ENCODE measurements at regions not wholly inside any gene's neighbourhood (a gene's known extent, or its start where the extent isn't known, plus 50 kb on each side); places are given as distances from the start of the nearest gene placed in this dataset.

- no peak overlapping the region for H3K4me3 Mint-ChIP-seq
- 91 to 94% methylated on average over 3 of the region's 3 CpGs for WGBS, 2 experiments (ENCODE audit: insufficient coverage in 1 of 2, insufficient read length in 1 of 2)
- Histone ChIP-seq H3K9ac (ENCODE audit: extremely low read depth, low read length, poor library complexity, severe bottlenecking) (no peak overlapping the region), H3K4me1 (ENCODE audit: control insufficient read depth, insufficient read depth, low read length) (peaks cover 2% of the 10 kb centered on the region), H3K27me3 (ENCODE audit: control insufficient read depth, insufficient read depth, low read length, poor library complexity, severe bottlenecking) (no peaks in the 10 kb centered on the region), H3K27ac (ENCODE audit: low read depth, low read length) (no peak overlapping the region), H3K9me3 (ENCODE audit: control insufficient read depth, low read length) (no peaks in the 10 kb centered on the region), H3K4me3 (ENCODE audit: low read length) (no peak overlapping the region), H3K36me3 (ENCODE audit: control insufficient read depth, insufficient read depth, low read length) (no peaks in the 10 kb centered on the region)
- H3K36me3 Mint-ChIP-seq (ENCODE audit: low read depth) = no peaks in the 10 kb centered on the region
- DNase-seq = no peak
- H3K27ac Mint-ChIP-seq = no peak overlapping the region
- H3K4me1 Mint-ChIP-seq = peaks cover 10% of the 10 kb centered on the region
- TF ChIP-seq, protein P1, sequence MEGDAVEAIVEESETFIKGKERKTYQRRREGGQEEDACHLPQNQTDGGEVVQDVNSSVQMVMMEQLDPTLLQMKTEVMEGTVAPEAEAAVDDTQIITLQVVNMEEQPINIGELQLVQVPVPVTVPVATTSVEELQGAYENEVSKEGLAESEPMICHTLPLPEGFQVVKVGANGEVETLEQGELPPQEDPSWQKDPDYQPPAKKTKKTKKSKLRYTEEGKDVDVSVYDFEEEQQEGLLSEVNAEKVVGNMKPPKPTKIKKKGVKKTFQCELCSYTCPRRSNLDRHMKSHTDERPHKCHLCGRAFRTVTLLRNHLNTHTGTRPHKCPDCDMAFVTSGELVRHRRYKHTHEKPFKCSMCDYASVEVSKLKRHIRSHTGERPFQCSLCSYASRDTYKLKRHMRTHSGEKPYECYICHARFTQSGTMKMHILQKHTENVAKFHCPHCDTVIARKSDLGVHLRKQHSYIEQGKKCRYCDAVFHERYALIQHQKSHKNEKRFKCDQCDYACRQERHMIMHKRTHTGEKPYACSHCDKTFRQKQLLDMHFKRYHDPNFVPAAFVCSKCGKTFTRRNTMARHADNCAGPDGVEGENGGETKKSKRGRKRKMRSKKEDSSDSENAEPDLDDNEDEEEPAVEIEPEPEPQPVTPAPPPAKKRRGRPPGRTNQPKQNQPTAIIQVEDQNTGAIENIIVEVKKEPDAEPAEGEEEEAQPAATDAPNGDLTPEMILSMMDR (conservative IDR thresholded peaks at IDR 0.05) = no peak
- H3K9me3 Mint-ChIP-seq = no peaks in the 10 kb centered on the region
- H3K27me3 Mint-ChIP-seq (ENCODE audit: insufficient read depth) = no peaks in the 10 kb centered on the region
Observed at GRCh38 chr1:215457213-215457612, 109.9 kb upstream of the KCTD3 start.

GRCh38 chr1:215458104-215458503 is 109.0 kb upstream of the KCTD3 start:
- Mint-ChIP-seq H3K27ac (no peak overlapping the region), H3K4me1 (peaks cover 10% of the 10 kb centered on the region), H3K27me3 (ENCODE audit: insufficient read depth) (no peaks in the 10 kb centered on the region), H3K36me3 (ENCODE audit: low read depth) (no peaks in the 10 kb centered on the region), H3K4me3 (no peak overlapping the region), H3K9me3 (no peaks in the 10 kb centered on the region)
- no peak overlapping the region for H3K27ac ChIP-seq (ENCODE audit: low read depth, low read length)
- 92 to 95% methylated on average over 6 of the region's 6 CpGs for WGBS, 2 experiments (ENCODE audit: insufficient coverage in 1 of 2, insufficient read length in 1 of 2)
- peaks cover 2% of the 10 kb centered on the region for H3K4me1 ChIP-seq (ENCODE audit: control insufficient read depth, insufficient read depth, low read length)
- no peaks in the 10 kb centered on the region for H3K9me3 ChIP-seq (ENCODE audit: control insufficient read depth, low read length)
- H3K9ac ChIP-seq (ENCODE audit: extremely low read depth, low read length, poor library complexity, severe bottlenecking) = no peak overlapping the region
- TF ChIP-seq, protein P1 (conservative IDR thresholded peaks at IDR 0.05) = no peak
- no peak overlapping the region for H3K4me3 ChIP-seq (ENCODE audit: low read length)
- no peaks in the 10 kb centered on the region for H3K27me3 ChIP-seq (ENCODE audit: control insufficient read depth, insufficient read depth, low read length, poor library complexity, severe bottlenecking)
- no peak for DNase-seq
- no peaks in the 10 kb centered on the region for H3K36me3 ChIP-seq (ENCODE audit: control insufficient read depth, insufficient read depth, low read length)

- Mint-ChIP-seq H3K27me3 (ENCODE audit: insufficient read depth) (no peaks in the 10 kb centered on the region), H3K9me3 (no peaks in the 10 kb centered on the region), H3K36me3 (ENCODE audit: low read depth) (no peaks in the 10 kb centered on the region), H3K4me3 (no peak overlapping the region), H3K4me1 (peaks cover 10% of the 10 kb centered on the region), H3K27ac (no peak overlapping the region)
- H3K9me3 ChIP-seq (ENCODE audit: control insufficient read depth, low read length) = no peaks in the 10 kb centered on the region
- no peaks in the 10 kb centered on the region for H3K27me3 ChIP-seq (ENCODE audit: control insufficient read depth, insufficient read depth, low read length, poor library complexity, severe bottlenecking)
- H3K36me3 ChIP-seq (ENCODE audit: control insufficient read depth, insufficient read depth, low read length) = no peaks in the 10 kb centered on the region
- peaks cover 2% of the 10 kb centered on the region for H3K4me1 ChIP-seq (ENCODE audit: control insufficient read depth, insufficient read depth, low read length)
- H3K9ac ChIP-seq (ENCODE audit: extremely low read depth, low read length, poor library complexity, severe bottlenecking) = no peak overlapping the region
- TF ChIP-seq, protein P1 (conservative IDR thresholded peaks at IDR 0.05) = no peak
- H3K4me3 ChIP-seq (ENCODE audit: low read length) = no peak overlapping the region
- H3K27ac ChIP-seq (ENCODE audit: low read depth, low read length) = no peak overlapping the region
- DNase-seq = no peak
Observed at GRCh38 chr1:215458562-215458961, 108.5 kb upstream of the KCTD3 start.

Data from endodermal cell (in vitro differentiated cells).